Right lobe of liver (tissue), 6 donors: ENCODE measurements at regions not wholly inside any gene's neighbourhood (a gene's known extent, or its start where the extent isn't known, plus 50 kb on each side); places are given as distances from the start of the nearest gene placed in this dataset.

Experiments
- ATAC-seq, 4 donors: fragments of 200-7000 bp; cut with Tn5 transposase; one replicate each; pipeline ENCODE4 v1.9.1; 2020; ENCODE audit warnings: mild to moderate bottlenecking in 4 of 4, moderate library complexity in 4 of 4
- DNase-seq, 3 donors: peaks; one replicate each; pipeline ENCODE4 v3.0.0-alpha.2; 2020
- H3K27ac ChIP-seq, 3 donors: fragments of 200-600 bp; one replicate each; pipeline ENCODE4 v1.8.0; 2022
- H3K27me3 ChIP-seq, 2 donors: fragments of 200-600 bp; one replicate each; pipeline ENCODE4 v1.8.0; 2022
- H3K36me3 ChIP-seq, 4 donors: fragments of 200-600 bp; sonication (generic) in 1 of 4; one replicate each; pipeline versions ENCODE4 v1.5.1 to v1.8.0; 2017 to 2022; ENCODE audit warnings: control low read depth in 1 of 4
- H3K4me1 ChIP-seq, 4 donors: fragments of 200-600 bp; sonication (generic) in 1 of 4; one replicate each; pipeline versions ENCODE4 v1.5.1 to v1.8.0; 2017 to 2022; ENCODE audit warnings: control low read depth in 1 of 4
- H3K4me3 ChIP-seq, 3 donors: fragments of 200-600 bp; one replicate each; pipeline ENCODE4 v1.8.0; 2022
- H3K9me3 ChIP-seq, 4 donors: fragments of 200-600 bp; sonication (generic) in 1 of 4; one replicate each; pipeline versions ENCODE4 v1.5.1 to v1.8.0; 2017 to 2022; ENCODE audit warnings: control low read depth in 1 of 4
- CTCF ChIP-seq, 4 donors: fragments of 200-600 bp in 3 of 4; fragments of 450-650 bp in 1 of 4; IDR thresholded peaks; one replicate each; pipeline versions ENCODE4 v1.5.1 to v1.8.0; 2016 to 2022; ENCODE audit warnings: antibody characterized with exemption in 4 of 4, mild to moderate bottlenecking in 2 of 4
- POLR2A ChIP-seq: fragments of 450-650 bp; IDR thresholded peaks from one replicate; pipeline ENCODE4 v1.6.1; 2017; ENCODE audit warnings: antibody characterized with exemption, mild to moderate bottlenecking
- WGBS: methylation state at CpG from one replicate; pipeline ENCODE4 v1.1.6; 2018; ENCODE audit warnings: low coverage, low lambda C conversion rate; ENCODE audit not compliant: insufficient coverage; ENCODE audit errors: missing lambda C conversion rate; 5-methylcytosine and 5-hydroxymethylcytosine counted together
- intact Hi-C, 2 donors: fragments of 100-400 bp; cut with DNase I; formaldehyde crosslinking; loops; one replicate each; pipeline versions ENCODE4 v1.11.2 to v1.14.1; 2022
- donor health status: DM: no; HTN: yes; CAD: no.
- donor health status: DM: no; HTN: no; CAD: no.
- donor health status: DM: no; HTN: no; CAD: no.
- donor health status: DM: no; HTN: yes; CAD: no.
- donor health status: DM: no; HTN: yes; CAD: no.

- H3K4me3 ChIP-seq = no peak overlapping the region
- H3K9me3 ChIP-seq = no peaks in the 10 kb centered on the region
- DNase-seq (no peak), ATAC-seq (no peak)
- no peak overlapping the region for H3K27ac ChIP-seq
- TF ChIP-seq POLR2A (no peak), CTCF (IDR thresholded peaks at IDR 0.05) (no peak)
- intact Hi-C loops = no loop called here
- no peaks in the 10 kb centered on the region for H3K36me3 ChIP-seq
- H3K27me3 ChIP-seq = no peaks in the 10 kb centered on the region
- 51% methylated on average over 6 of the region's 6 CpGs for WGBS
- H3K4me1 ChIP-seq = no peaks in the 10 kb centered on the region
Observed at GRCh38 chr17:56034197-56034635, 119.1 kb upstream of the ANKFN1 start.

GRCh38 chr17:56038131-56038530 is 115.1 kb upstream of the ANKFN1 start:
- Histone ChIP-seq H3K4me3 (no peak overlapping the region), H3K36me3 (no peaks in the 10 kb centered on the region), H3K4me1 (no peaks in the 10 kb centered on the region), H3K9me3 (no peaks in the 10 kb centered on the region), H3K27ac (no peak overlapping the region), H3K27me3 (no peaks in the 10 kb centered on the region)
- 48% methylated on average over 4 of the region's 6 CpGs for WGBS
- DNase-seq = no peak
- no peak for TF ChIP-seq POLR2A
- TF ChIP-seq CTCF (IDR thresholded peaks at IDR 0.05) = no peak
- no peak for ATAC-seq
- intact Hi-C loops = loop anchor here in 1 of 2 donors (5.0 kb wide), 1 partner anchor 69 kb away; no protein-coding TSS in a partner anchor

GRCh38 chr17:56045872-56046271 is 107.4 kb upstream of the ANKFN1 start:
- H3K27me3 ChIP-seq = peaks cover 0 to 6% of the 10 kb centered on the region in 2 donors
- H3K4me1 ChIP-seq = no peaks in the 10 kb centered on the region
- no peak for ATAC-seq
- no peak for TF ChIP-seq CTCF (IDR thresholded peaks at IDR 0.05)
- no peak for TF ChIP-seq POLR2A
- intact Hi-C loops = no loop called here
- H3K27ac ChIP-seq = no peak overlapping the region
- H3K9me3 ChIP-seq = no peaks in the 10 kb centered on the region
- H3K4me3 ChIP-seq = no peak overlapping the region
- H3K36me3 ChIP-seq = no peaks in the 10 kb centered on the region
- WGBS = 29% methylated on average over 3 of the region's 9 CpGs
- no peak for DNase-seq

- Histone ChIP-seq H3K27me3 (peaks cover 0 to 6% of the 10 kb centered on the region in 2 donors), H3K4me1 (no peaks in the 10 kb centered on the region), H3K9me3 (no peaks in the 10 kb centered on the region), H3K36me3 (no peaks in the 10 kb centered on the region), H3K4me3 (no peak overlapping the region), H3K27ac (no peak overlapping the region)
- 33% methylated on average over 4 of the region's 5 CpGs for WGBS
- TF ChIP-seq CTCF (IDR thresholded peaks at IDR 0.05) = no peak
- no peak for TF ChIP-seq POLR2A
- no peak for ATAC-seq
- intact Hi-C loops = no loop called here
- DNase-seq = no peak
Observed at GRCh38 chr17:56047331-56047730, 105.9 kb upstream of the ANKFN1 start.

GRCh38 chr17:56057869-56058268 is 95.4 kb upstream of the ANKFN1 start:
- Histone ChIP-seq H3K9me3 (no peaks in the 10 kb centered on the region), H3K27me3 (no peaks in the 10 kb centered on the region), H3K27ac (no peak overlapping the region), H3K4me3 (no peak overlapping the region), H3K36me3 (no peaks in the 10 kb centered on the region), H3K4me1 (no peaks in the 10 kb centered on the region)
- TF ChIP-seq CTCF (IDR thresholded peaks at IDR 0.05) (no peak), POLR2A (no peak)
- DNase-seq (no peak), ATAC-seq (no peak)
- intact Hi-C loops = no loop called here
- 72% methylated on average over 3 of the region's 3 CpGs for WGBS
